GM19438 (cell line): ENCODE measurements at regions not wholly inside any gene's neighbourhood (a gene's known extent, or its start where the extent isn't known, plus 50 kb on each side); places are given as distances from the start of the nearest gene placed in this dataset.
"Not testable (repeated sequence)": the region's sequence is repeated elsewhere in the genome, so short reads cannot be mapped to it uniquely, and the experiment has no call there.

Experiments
- ATAC-seq: cut with Tn5 transposase; IDR thresholded peaks from one replicate; pipeline ENCODE4 v1.9.1; 2021; ENCODE audit warnings: low read depth; ENCODE audit not compliant: unreplicated experiment

GRCh38 chr10:27347827-27348207 is 107.2 kb upstream of the ACBD5 start:
- ATAC-seq, result not testable (repeated sequence)

GRCh38 chr10:27345455-27345920 is 104.9 kb upstream of the ACBD5 start:
- ATAC-seq, result no peak

- no peak for ATAC-seq
These were observed 104.2 kb upstream of the ACBD5 start for GRCh38 chr10:27344568-27345454.

GRCh38 chr10:27341001-27341400 is 100.4 kb upstream of the ACBD5 start:
- no peak for ATAC-seq

- ATAC-seq, result not testable (repeated sequence)
These were observed 94.6 kb upstream of the ACBD5 start for GRCh38 chr10:27335246-27335645.

GRCh38 chr10:27330074-27330473 is 89.5 kb upstream of the ACBD5 start:
- no peak for ATAC-seq

GRCh38 chr10:27328946-27329345 is 88.3 kb upstream of the ACBD5 start:
- no peak for ATAC-seq

GRCh38 chr10:27326748-27327147 is 86.2 kb upstream of the ACBD5 start:
- not testable (repeated sequence) for ATAC-seq

- no peak for ATAC-seq
These were observed 79.3 kb upstream of the ACBD5 start for GRCh38 chr10:27319752-27320431.

- ATAC-seq, result not testable (repeated sequence)
These were observed 78.5 kb upstream of the ACBD5 start for GRCh38 chr10:27319139-27319538.

GRCh38 chr10:27315082-27315481 is 74.5 kb upstream of the ACBD5 start:
- not testable (repeated sequence) for ATAC-seq

GRCh38 chr10:27313586-27313985 is 73.0 kb upstream of the ACBD5 start:
- ATAC-seq, result not testable (repeated sequence)

- no peak for ATAC-seq
These were observed 72.3 kb upstream of the ACBD5 start for GRCh38 chr10:27312854-27313253.

- ATAC-seq, result not testable (repeated sequence)
These were observed 71.2 kb upstream of the ACBD5 start for GRCh38 chr10:27311809-27312208.

GRCh38 chr10:27298522-27298850 is 57.9 kb upstream of the ACBD5 start:
- ATAC-seq, result not testable (repeated sequence)

- ATAC-seq, result no peak
These were observed 57.4 kb upstream of the ACBD5 start for GRCh38 chr10:27297844-27298521.

- ATAC-seq, result not testable (repeated sequence)
These were observed 55.7 kb upstream of the ACBD5 start for GRCh38 chr10:27296285-27296684.

GRCh38 chr10:27291253-27291895 is 50.8 kb upstream of the ACBD5 start:
- ATAC-seq, result not testable (repeated sequence)
